ENCODE measurements at regions not wholly inside any gene's neighbourhood (a gene's known extent, or its start where the extent isn't known, plus 50 kb on each side); places are given as distances from the start of the nearest gene placed in this dataset.

GRCh38 chr7:20513341-20513740, 102.1 kb upstream of the ABCB5 start:
- no peak for TF ChIP-seq CTCF (IDR thresholded peaks at IDR 0.05; ENCODE audit: control extremely low read depth, extremely low read depth, low read depth, missing control alignments)
- no peak for DNase-seq (ENCODE audit: extremely low spot score)
- CTCF ChIA-PET = no interaction called here
- POLR2A ChIA-PET = no interaction called here

- no peak for DNase-seq (ENCODE audit: extremely low spot score)
- POLR2A ChIA-PET = no interaction called here
- CTCF ChIA-PET = interaction anchor here (0.8 kb wide), 1 partner anchor 10 kb away, joined by 3 read pairs; no protein-coding TSS in a partner anchor
- TF ChIP-seq CTCF (IDR thresholded peaks at IDR 0.05; ENCODE audit: control extremely low read depth, extremely low read depth, low read depth, missing control alignments) = no peak
Measured at GRCh38 chr7:20513897-20514296, 101.6 kb upstream of the ABCB5 start.

GRCh38 chr7:20514364-20514763, 101.1 kb upstream of the ABCB5 start:
- TF ChIP-seq CTCF (IDR thresholded peaks at IDR 0.05; ENCODE audit: control extremely low read depth, extremely low read depth, low read depth, missing control alignments) = no peak
- CTCF ChIA-PET = interaction anchor here (0.8 kb wide), 1 partner anchor 11 kb away, joined by 3 read pairs; no protein-coding TSS in a partner anchor
- POLR2A ChIA-PET = no interaction called here
- DNase-seq (ENCODE audit: extremely low spot score) = no peak

GRCh38 chr7:20519645-20520044, 95.8 kb upstream of the ABCB5 start:
- ChIA-PET POLR2A (no interaction called here), CTCF (no interaction called here)
- TF ChIP-seq CTCF (IDR thresholded peaks at IDR 0.05; ENCODE audit: control extremely low read depth, extremely low read depth, low read depth, missing control alignments) = no peak
- DNase-seq (ENCODE audit: extremely low spot score) = no peak

- no peak for DNase-seq (ENCODE audit: extremely low spot score)
- POLR2A ChIA-PET = no interaction called here
- CTCF ChIA-PET = no interaction called here
- no peak for TF ChIP-seq CTCF (IDR thresholded peaks at IDR 0.05; ENCODE audit: control extremely low read depth, extremely low read depth, low read depth, missing control alignments)
Measured at GRCh38 chr7:20520530-20520929, 94.9 kb upstream of the ABCB5 start.

- CTCF ChIA-PET = no interaction called here
Measured at GRCh38 chr7:20521243-20521642, 94.2 kb upstream of the ABCB5 start.

More at GRCh38 chr7:20521243-20521642, 94.2 kb upstream of the ABCB5 start:
- no peak for DNase-seq (ENCODE audit: extremely low spot score)
- POLR2A ChIA-PET = no interaction called here
- no peak for TF ChIP-seq CTCF (IDR thresholded peaks at IDR 0.05; ENCODE audit: control extremely low read depth, extremely low read depth, low read depth, missing control alignments)

Data from GM10248 (cell line).